ENCODE measurements at regions not wholly inside any gene's neighbourhood (a gene's known extent, or its start where the extent isn't known, plus 50 kb on each side); places are given as distances from the start of the nearest gene placed in this dataset.
"Not testable (repeated sequence)": the region's sequence is repeated elsewhere in the genome, so short reads cannot be mapped to it uniquely, and the experiment has no call there.

- DNase-seq (ENCODE audit: low read depth, low spot score): no peak
Observed at GRCh38 chr5:124796495-124796894, 50.1 kb upstream of the ZNF608 start.

DNA sequence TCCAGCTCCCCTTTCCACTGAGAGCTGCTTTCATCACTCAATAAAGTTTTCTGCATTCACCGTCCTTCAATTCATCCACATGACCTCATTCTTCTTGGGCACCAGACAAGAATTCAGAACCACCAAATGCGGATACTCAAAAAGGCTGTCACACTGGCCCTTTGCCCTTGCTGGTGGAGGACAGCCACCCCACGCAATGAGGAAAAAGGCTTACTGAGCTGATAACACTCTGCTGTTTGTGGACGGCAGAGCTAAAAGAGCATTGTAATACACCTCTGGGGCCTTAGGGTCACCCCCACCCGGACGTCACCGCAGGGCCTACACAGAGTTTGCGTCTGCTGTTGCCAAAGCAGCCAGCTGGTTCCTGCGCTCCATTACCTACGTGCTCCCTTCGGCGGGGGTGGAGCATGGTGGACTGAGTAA, 51.2 kb upstream of the ZNF608 start:
- no peak for DNase-seq (ENCODE audit: low read depth, low spot score)

- DNase-seq (ENCODE audit: low read depth, low spot score): no peak
Observed at GRCh38 chr5:124798890-124799289, 52.5 kb upstream of the ZNF608 start.

- no peak for DNase-seq (ENCODE audit: low read depth, low spot score)
Observed at GRCh38 chr5:124801551-124801950, 55.1 kb upstream of the ZNF608 start.

DNA sequence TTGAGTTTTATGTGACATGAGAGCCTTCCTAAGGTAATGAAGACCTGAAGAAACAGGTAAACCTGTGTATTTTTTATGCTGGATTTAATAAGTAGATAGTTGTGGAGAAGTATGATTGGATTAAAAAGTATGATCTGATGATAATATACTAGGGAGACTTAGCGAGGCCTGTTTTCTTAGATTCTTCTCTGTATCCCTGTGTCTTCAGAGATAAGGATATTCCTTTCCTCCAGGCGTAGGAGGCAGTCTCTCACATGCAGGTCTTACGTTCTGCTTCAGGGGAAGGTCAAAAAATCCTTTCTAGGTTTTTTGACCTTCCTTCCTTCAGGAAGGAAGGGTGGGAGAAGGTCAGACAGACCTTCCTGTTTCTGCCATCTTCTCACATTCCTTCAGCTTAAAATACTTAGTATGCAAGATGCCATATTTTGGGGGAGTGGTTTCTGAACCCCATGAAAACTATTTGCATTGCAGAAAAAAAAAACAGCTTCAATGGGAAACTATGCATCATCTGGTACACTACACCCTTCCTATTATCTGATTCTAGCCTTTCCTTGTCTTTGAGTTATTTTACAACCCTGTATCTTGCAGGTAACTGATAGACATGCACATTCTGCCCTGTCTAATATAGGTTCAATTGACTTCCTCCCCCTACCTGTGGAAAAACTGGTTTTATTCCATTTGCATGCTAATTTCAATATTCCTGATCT, 57.3 kb upstream of the ZNF608 start:
- no peak for DNase-seq (ENCODE audit: low read depth, low spot score)

- no peak for DNase-seq (ENCODE audit: low read depth, low spot score)
Observed at GRCh38 chr5:124806026-124806372, 59.6 kb upstream of the ZNF608 start.

GRCh38 chr5:124806373-124807077, 60.1 kb upstream of the ZNF608 start:
- peak; percentile 94 for DNase-seq (ENCODE audit: low read depth, low spot score)

DNA sequence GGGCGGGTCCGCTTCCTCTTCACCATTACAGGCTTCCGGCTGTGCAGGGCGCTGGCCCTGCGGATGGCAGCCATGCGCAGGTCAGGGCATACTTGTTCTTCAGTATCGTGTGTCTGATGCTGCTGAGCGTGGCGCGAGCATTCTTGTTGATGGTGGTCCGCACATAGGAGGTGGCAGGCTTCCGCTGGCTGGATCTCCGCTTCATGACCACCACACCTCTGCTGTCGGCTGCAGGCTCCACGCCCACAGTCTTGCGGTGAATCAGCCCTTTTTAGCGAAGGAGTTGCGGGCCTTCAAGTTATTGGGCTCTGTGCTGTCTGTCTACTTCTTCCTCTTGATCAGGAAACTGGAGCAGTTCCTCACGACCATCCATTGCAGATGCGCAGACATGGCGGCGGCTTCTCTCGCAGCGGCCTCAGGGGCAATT, 62.4 kb upstream of the ZNF608 start:
- no peak for DNase-seq (ENCODE audit: low read depth, low spot score)

DNA sequence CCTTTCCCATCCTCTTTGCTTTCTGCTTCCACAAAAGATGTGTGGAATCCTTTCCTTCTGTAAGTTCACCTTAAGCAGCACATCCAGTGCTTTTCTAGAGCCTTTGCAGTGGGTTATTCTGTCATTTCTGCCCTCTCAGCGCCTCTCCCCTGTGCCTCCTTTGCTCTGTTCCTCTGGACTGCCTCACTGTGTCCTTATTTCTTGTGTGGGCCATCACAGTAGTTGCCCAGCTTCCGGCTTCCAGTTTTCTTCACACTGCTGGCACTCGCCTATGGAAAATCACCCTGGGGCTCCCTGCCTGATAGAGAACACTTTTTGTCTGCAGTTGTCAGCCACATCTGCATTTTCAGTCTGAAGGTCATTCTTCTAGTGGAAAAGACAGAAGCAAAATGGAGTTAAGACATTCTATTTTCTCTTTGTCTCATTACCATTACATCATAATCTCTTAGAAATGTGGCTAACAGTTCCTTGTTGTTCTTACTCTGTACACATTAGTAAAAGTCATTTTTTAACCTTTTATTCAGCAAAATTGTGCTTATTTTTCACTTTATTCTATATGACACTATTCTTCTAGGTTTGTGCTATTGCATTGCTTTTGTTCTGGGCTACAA, 64.1 kb upstream of the ZNF608 start:
- no peak for DNase-seq (ENCODE audit: low read depth, low spot score)

GRCh38 chr5:124812771-124813358, 66.4 kb upstream of the ZNF608 start:
- no peak for DNase-seq (ENCODE audit: low read depth, low spot score)

- no peak for DNase-seq (ENCODE audit: low read depth, low spot score)
Observed at GRCh38 chr5:124816381-124816780, 69.9 kb upstream of the ZNF608 start.

- DNase-seq (ENCODE audit: low read depth, low spot score): no peak
Observed at GRCh38 chr5:124819201-124819600, 72.8 kb upstream of the ZNF608 start.

- no peak for DNase-seq (ENCODE audit: low read depth, low spot score)
Observed at GRCh38 chr5:124822647-124823046, 76.2 kb upstream of the ZNF608 start.

- no peak for DNase-seq (ENCODE audit: low read depth, low spot score)
Observed at GRCh38 chr5:124823380-124823779, 76.9 kb upstream of the ZNF608 start.

DNA sequence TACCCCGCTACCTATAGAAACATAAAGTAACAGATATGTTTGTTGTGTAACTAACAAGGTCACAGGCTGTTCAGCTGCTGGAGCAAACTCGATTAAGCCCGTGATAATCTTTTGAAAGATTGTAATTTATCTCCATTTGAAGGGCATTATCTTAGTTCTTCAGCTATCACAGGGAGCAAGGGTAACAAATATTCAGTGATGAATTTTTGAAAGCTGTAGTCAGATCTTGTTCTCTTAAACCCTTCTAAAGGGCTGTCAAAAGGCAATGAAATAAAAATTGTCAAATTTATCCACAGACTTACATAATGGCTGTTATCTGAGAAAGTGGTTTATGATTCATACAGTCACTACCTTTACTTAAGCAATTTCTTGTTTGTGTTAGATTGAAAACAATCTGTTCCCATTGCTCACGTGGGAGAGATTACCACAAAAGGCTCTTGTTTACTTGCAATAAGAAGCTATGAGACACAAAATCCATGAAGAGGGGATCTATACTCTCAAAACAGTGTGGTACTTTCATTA, 78.3 kb upstream of the ZNF608 start:
- DNase-seq (ENCODE audit: low read depth, low spot score): peak; percentile 67

GRCh38 chr5:124825250-124825982, 79.0 kb upstream of the ZNF608 start:
- no peak for DNase-seq (ENCODE audit: low read depth, low spot score)

GRCh38 chr5:124825983-124826337, 79.5 kb upstream of the ZNF608 start:
- no peak for DNase-seq (ENCODE audit: low read depth, low spot score)

- no peak for DNase-seq (ENCODE audit: low read depth, low spot score)
Observed at GRCh38 chr5:124828731-124829234, 82.3 kb upstream of the ZNF608 start.

GRCh38 chr5:124831687-124832240, 85.3 kb upstream of the ZNF608 start:
- DNase-seq (ENCODE audit: low read depth, low spot score): no peak

- DNase-seq (ENCODE audit: low read depth, low spot score): no peak
Observed at GRCh38 chr5:124832510-124832909, 86.1 kb upstream of the ZNF608 start.

- not testable (repeated sequence) for DNase-seq (ENCODE audit: low read depth, low spot score)
Observed at GRCh38 chr5:124836314-124836713, 89.9 kb upstream of the ZNF608 start.
